WTC11 (cell line): ENCODE measurements at regions not wholly inside any gene's neighbourhood (a gene's known extent, or its start where the extent isn't known, plus 50 kb on each side); places are given as distances from the start of the nearest gene placed in this dataset.

Experiments used
- ATAC-seq: fragments of 200-7000 bp; cut with Tn5 transposase; 2 replicates; pipeline ENCODE4 v1.10.0; 2021; ENCODE audit warnings: mild to moderate bottlenecking, moderate library complexity
- CTCF ChIA-PET: fragments of 300-600 bp; sonication (Branson Sonifier 250); formaldehyde crosslinking; loops from one replicate; lab custom pipeline; 2021; ENCODE audit warnings: antibody characterized with exemption; lab: Charles Lee
- POLR2A ChIA-PET: fragments of 350-600 bp; sonication (Branson Sonifier 250); formaldehyde crosslinking; loops from one replicate; lab custom pipeline; 2021; ENCODE audit warnings: antibody characterized with exemption; lab: Charles Lee
- DNase-seq: peaks from one replicate; pipeline ENCODE4 v3.0.0; 2021; ENCODE audit warnings: low spot score
- H3K27ac Mint-ChIP-seq: 2 replicates; pipeline ENCODE4 v1.8.0; 2021; ENCODE audit warnings: mixed read lengths
- H3K27me3 Mint-ChIP-seq: 2 replicates; pipeline ENCODE4 v1.8.0; 2021; ENCODE audit warnings: low read depth, mild to moderate bottlenecking, moderate library complexity, mixed read lengths
- H3K36me3 Mint-ChIP-seq: 2 replicates; pipeline ENCODE4 v1.8.0; 2021; ENCODE audit warnings: mixed read lengths
- H3K4me1 Mint-ChIP-seq: 2 replicates; pipeline ENCODE4 v1.8.0; 2022; ENCODE audit warnings: mixed read lengths
- H3K4me3 Mint-ChIP-seq: 2 replicates; pipeline ENCODE4 v1.8.0; 2021; ENCODE audit warnings: mild to moderate bottlenecking, moderate library complexity, mixed read lengths
- H3K9me3 Mint-ChIP-seq: 2 replicates; pipeline ENCODE4 v1.8.0; 2021; ENCODE audit warnings: mixed read lengths
- AR ChIP-seq: fragments of 250-450 bp; sonication (Bioruptor Pico); IDR thresholded peaks from 2 replicates; pipeline ENCODE4 v1.9.0; 2021; ENCODE audit warnings: mild to moderate bottlenecking
- CDX4 ChIP-seq: fragments of 250-450 bp; sonication (Bioruptor Pico); IDR thresholded peaks from 2 replicates; pipeline ENCODE4 v1.9.0; 2021; ENCODE audit warnings: moderate library complexity, mild to moderate bottlenecking, inconsistent platforms, borderline replicate concordance
- FOXP1 ChIP-seq: sonication (generic); formaldehyde crosslinking; IDR thresholded peaks from 2 replicates; pipeline ENCODE4 v1.8.0; 2022; ENCODE audit warnings: missing genetic modification reagents, mild to moderate bottlenecking, moderate library complexity, borderline replicate concordance
- HMGA2 ChIP-seq: fragments of 250-450 bp; sonication (Bioruptor Pico); IDR thresholded peaks from 2 replicates; pipeline ENCODE4 v1.4.0; 2021; ENCODE audit warnings: mild to moderate bottlenecking, moderate library complexity
- MXD4 ChIP-seq: fragments of 250-450 bp; sonication (Bioruptor Pico); IDR thresholded peaks from 2 replicates; pipeline ENCODE4 v1.8.0; 2021; ENCODE audit warnings: mild to moderate bottlenecking, moderate library complexity, borderline replicate concordance
- NFATC4 ChIP-seq: fragments of 250-450 bp; sonication (Bioruptor Pico); IDR thresholded peaks from 2 replicates; pipeline ENCODE4 v1.9.0; 2021; ENCODE audit warnings: mild to moderate bottlenecking
- NR1H2 ChIP-seq: sonication (generic); formaldehyde crosslinking; IDR thresholded peaks from 2 replicates; pipeline ENCODE4 v1.9.0; 2021; ENCODE audit warnings: mild to moderate bottlenecking, moderate library complexity, missing genetic modification reagents
- PRRX2 ChIP-seq: fragments of 250-450 bp; sonication (Bioruptor Pico); IDR thresholded peaks from 2 replicates; pipeline ENCODE4 v1.8.0; 2021; ENCODE audit warnings: mild to moderate bottlenecking
- SMAD3 ChIP-seq: sonication (generic); formaldehyde crosslinking; IDR thresholded peaks from 2 replicates; pipeline ENCODE4 v1.8.0; 2022; ENCODE audit warnings: missing genetic modification reagents, mild to moderate bottlenecking, borderline replicate concordance
- SOX15 ChIP-seq: fragments of 250-450 bp; sonication (Bioruptor Pico); IDR thresholded peaks from 2 replicates; pipeline ENCODE4 v1.9.0; 2021; ENCODE audit warnings: mild to moderate bottlenecking
- ZBTB43 ChIP-seq: sonication (generic); formaldehyde crosslinking; IDR thresholded peaks from 2 replicates; pipeline ENCODE4 v1.8.1; 2023; ENCODE audit warnings: mild to moderate bottlenecking, missing genetic modification reagents
- ZNF219 ChIP-seq: sonication (generic); formaldehyde crosslinking; IDR thresholded peaks from 2 replicates; pipeline ENCODE4 v1.8.0; 2023; ENCODE audit warnings: missing genetic modification reagents, mild to moderate bottlenecking, borderline replicate concordance
- TF ChIP-seq, protein P1 (sequence below): sonication (generic); formaldehyde crosslinking; conservative IDR thresholded peaks from 2 replicates; pipeline ENCODE4 v1.8.1; 2023; ENCODE audit warnings: mild to moderate bottlenecking, low read depth, missing genetic modification reagents, moderate library complexity
- TF ChIP-seq, protein P2 (sequence below): sonication (generic); formaldehyde crosslinking; IDR thresholded peaks from 2 replicates; pipeline ENCODE4 v1.8.1; 2022; ENCODE audit warnings: missing genetic modification reagents, borderline replicate concordance
- TF ChIP-seq, protein P3 (sequence below): sonication (generic); formaldehyde crosslinking; IDR thresholded peaks from 2 replicates; pipeline ENCODE4 v1.8.1; 2023; ENCODE audit warnings: mild to moderate bottlenecking, missing genetic modification reagents
- TF ChIP-seq, protein P4 (sequence below): fragments of 200-600 bp; IDR thresholded peaks from 2 replicates; pipeline ENCODE4 v1.8.0; 2022; ENCODE audit warnings: antibody characterized with exemption
- TF ChIP-seq, protein P5 (sequence below): fragments of 250-450 bp; sonication (Bioruptor Pico); IDR thresholded peaks from 2 replicates; pipeline ENCODE4 v1.9.0; 2021; ENCODE audit warnings: mild to moderate bottlenecking

DNA sequence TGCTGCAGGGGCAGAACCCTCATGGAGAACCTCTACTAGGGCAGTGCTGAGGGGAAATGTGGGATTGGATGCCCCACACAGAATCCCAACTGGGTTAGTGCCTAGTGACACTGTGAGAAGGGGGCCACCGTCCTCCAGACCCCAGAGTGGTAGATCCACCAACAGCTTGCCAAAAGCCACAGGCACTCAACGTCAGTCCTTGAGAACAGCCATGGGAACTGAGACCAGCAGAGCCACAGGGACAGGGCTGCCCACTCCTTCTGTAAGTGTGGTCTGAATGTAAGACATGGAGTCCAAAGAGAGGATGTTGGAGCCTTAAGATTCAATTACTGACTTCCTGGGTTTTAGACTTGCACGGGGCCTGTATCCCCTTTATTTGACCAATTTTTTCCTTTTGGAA, 1451.5 kb downstream of the SI start (continued):
- TF ChIP-seq FOXP1 (no peak), NFATC4 (CRISPR knock-in tag) (no peak), CDX4 (CRISPR knock-in tag) (no peak), HMGA2 (CRISPR knock-in tag) (no peak)
- TF ChIP-seq, protein P1, sequence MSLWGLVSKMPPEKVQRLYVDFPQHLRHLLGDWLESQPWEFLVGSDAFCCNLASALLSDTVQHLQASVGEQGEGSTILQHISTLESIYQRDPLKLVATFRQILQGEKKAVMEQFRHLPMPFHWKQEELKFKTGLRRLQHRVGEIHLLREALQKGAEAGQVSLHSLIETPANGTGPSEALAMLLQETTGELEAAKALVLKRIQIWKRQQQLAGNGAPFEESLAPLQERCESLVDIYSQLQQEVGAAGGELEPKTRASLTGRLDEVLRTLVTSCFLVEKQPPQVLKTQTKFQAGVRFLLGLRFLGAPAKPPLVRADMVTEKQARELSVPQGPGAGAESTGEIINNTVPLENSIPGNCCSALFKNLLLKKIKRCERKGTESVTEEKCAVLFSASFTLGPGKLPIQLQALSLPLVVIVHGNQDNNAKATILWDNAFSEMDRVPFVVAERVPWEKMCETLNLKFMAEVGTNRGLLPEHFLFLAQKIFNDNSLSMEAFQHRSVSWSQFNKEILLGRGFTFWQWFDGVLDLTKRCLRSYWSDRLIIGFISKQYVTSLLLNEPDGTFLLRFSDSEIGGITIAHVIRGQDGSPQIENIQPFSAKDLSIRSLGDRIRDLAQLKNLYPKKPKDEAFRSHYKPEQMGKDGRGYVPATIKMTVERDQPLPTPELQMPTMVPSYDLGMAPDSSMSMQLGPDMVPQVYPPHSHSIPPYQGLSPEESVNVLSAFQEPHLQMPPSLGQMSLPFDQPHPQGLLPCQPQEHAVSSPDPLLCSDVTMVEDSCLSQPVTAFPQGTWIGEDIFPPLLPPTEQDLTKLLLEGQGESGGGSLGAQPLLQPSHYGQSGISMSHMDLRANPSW: no peak

GRCh38 chr3:163622384-163622783, 1455.9 kb downstream of the SI start:
- H3K27ac Mint-ChIP-seq: no peak overlapping the region
- ATAC-seq: peak; percentile 100

DNA sequence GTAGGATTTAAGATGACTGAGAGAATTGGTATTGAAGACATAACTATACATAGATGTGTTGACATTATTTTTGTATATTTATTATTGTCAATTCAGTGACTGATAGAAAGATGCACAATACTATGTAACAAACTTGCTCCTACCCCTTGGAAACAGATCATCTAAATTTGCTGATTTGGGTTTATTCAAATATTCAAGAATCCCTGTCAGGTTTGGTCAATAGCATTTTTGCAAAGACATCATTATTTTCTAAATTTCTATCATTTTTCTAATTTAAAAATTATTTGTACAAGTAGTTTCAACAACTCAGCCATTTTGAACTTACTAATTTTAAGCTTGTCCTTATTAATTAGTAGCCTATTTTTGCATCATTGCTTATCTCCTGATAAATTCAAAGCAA, 1463.4 kb downstream of the SI start:
- Mint-ChIP-seq H3K9me3 (no peaks in the 10 kb centered on the region), H3K4me1 (no peaks in the 10 kb centered on the region), H3K27ac (no peak overlapping the region), H3K27me3 (no peaks in the 10 kb centered on the region), H3K36me3 (no peaks in the 10 kb centered on the region), H3K4me3 (no peak overlapping the region)
- CTCF ChIA-PET: no interaction called here
- ATAC-seq (no peak), DNase-seq (no peak)
- POLR2A ChIA-PET: no interaction called here
- no peak for TF ChIP-seq ZBTB43
- TF ChIP-seq NR1H2 (CRISPR knock-in tag): no peak
- no peak for TF ChIP-seq SMAD3 (CRISPR knock-in tag)
- TF ChIP-seq SOX15: no peak
- no peak for TF ChIP-seq AR (CRISPR knock-in tag)
- no peak for TF ChIP-seq ZNF219 (CRISPR knock-in tag)
- TF ChIP-seq PRRX2: no peak
- TF ChIP-seq MXD4 (CRISPR knock-in tag): no peak
- TF ChIP-seq, protein P2, sequence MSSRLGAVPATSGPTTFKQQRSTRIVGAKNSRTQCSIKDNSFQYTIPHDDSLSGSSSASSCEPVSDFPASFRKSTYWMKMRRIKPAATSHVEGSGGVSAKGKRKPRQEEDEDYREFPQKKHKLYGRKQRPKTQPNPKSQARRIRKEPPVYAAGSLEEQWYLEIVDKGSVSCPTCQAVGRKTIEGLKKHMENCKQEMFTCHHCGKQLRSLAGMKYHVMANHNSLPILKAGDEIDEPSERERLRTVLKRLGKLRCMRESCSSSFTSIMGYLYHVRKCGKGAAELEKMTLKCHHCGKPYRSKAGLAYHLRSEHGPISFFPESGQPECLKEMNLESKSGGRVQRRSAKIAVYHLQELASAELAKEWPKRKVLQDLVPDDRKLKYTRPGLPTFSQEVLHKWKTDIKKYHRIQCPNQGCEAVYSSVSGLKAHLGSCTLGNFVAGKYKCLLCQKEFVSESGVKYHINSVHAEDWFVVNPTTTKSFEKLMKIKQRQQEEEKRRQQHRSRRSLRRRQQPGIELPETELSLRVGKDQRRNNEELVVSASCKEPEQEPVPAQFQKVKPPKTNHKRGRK (CRISPR knock-in tag): no peak
- TF ChIP-seq, protein P3, sequence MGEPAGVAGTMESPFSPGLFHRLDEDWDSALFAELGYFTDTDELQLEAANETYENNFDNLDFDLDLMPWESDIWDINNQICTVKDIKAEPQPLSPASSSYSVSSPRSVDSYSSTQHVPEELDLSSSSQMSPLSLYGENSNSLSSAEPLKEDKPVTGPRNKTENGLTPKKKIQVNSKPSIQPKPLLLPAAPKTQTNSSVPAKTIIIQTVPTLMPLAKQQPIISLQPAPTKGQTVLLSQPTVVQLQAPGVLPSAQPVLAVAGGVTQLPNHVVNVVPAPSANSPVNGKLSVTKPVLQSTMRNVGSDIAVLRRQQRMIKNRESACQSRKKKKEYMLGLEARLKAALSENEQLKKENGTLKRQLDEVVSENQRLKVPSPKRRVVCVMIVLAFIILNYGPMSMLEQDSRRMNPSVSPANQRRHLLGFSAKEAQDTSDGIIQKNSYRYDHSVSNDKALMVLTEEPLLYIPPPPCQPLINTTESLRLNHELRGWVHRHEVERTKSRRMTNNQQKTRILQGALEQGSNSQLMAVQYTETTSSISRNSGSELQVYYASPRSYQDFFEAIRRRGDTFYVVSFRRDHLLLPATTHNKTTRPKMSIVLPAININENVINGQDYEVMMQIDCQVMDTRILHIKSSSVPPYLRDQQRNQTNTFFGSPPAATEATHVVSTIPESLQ: no peak

More at GRCh38 chr3:163622384-163622783, 1455.9 kb downstream of the SI start:
- H3K4me3 Mint-ChIP-seq: no peak overlapping the region
- POLR2A ChIA-PET: no interaction called here
- no peaks in the 10 kb centered on the region for H3K27me3 Mint-ChIP-seq
- H3K36me3 Mint-ChIP-seq: no peaks in the 10 kb centered on the region
- TF ChIP-seq, protein P4, sequence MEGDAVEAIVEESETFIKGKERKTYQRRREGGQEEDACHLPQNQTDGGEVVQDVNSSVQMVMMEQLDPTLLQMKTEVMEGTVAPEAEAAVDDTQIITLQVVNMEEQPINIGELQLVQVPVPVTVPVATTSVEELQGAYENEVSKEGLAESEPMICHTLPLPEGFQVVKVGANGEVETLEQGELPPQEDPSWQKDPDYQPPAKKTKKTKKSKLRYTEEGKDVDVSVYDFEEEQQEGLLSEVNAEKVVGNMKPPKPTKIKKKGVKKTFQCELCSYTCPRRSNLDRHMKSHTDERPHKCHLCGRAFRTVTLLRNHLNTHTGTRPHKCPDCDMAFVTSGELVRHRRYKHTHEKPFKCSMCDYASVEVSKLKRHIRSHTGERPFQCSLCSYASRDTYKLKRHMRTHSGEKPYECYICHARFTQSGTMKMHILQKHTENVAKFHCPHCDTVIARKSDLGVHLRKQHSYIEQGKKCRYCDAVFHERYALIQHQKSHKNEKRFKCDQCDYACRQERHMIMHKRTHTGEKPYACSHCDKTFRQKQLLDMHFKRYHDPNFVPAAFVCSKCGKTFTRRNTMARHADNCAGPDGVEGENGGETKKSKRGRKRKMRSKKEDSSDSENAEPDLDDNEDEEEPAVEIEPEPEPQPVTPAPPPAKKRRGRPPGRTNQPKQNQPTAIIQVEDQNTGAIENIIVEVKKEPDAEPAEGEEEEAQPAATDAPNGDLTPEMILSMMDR: peak; percentile 45; the same call in 1 of the 2 replicates
- TF ChIP-seq HMGA2 (CRISPR knock-in tag): no peak
- TF ChIP-seq, protein P5, sequence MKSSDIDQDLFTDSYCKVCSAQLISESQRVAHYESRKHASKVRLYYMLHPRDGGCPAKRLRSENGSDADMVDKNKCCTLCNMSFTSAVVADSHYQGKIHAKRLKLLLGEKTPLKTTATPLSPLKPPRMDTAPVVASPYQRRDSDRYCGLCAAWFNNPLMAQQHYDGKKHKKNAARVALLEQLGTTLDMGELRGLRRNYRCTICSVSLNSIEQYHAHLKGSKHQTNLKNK (CRISPR knock-in tag): no peak
- TF ChIP-seq SMAD3 (CRISPR knock-in tag): no peak
- TF ChIP-seq, all 79 proteins: peak for 1
- CTCF ChIA-PET: interaction anchor here (0.7 kb wide), 1 partner anchor 9 kb away, joined by 3 read pairs; no protein-coding TSS in a partner anchor
- Mint-ChIP-seq H3K9me3 (no peaks in the 10 kb centered on the region), H3K4me1 (0 out of 2 replicates have a peak, but pooled peaks cover 2% of the 10 kb centered on the region)
- DNase-seq: peak; percentile 32
